ENCODE measurements at regions not wholly inside any gene's neighbourhood (a gene's known extent, or its start where the extent isn't known, plus 50 kb on each side); places are given as distances from the start of the nearest gene placed in this dataset.
"Not testable (repeated sequence)": the region's sequence is repeated elsewhere in the genome, so short reads cannot be mapped to it uniquely, and the experiment has no call there.

GRCh38 chr11:134740590-134741261 is 328.7 kb upstream of the B3GAT1 start:
- no peak for DNase-seq

- DNase-seq = no peak
These were observed 327.1 kb upstream of the B3GAT1 start for GRCh38 chr11:134739136-134739535.

DNA sequence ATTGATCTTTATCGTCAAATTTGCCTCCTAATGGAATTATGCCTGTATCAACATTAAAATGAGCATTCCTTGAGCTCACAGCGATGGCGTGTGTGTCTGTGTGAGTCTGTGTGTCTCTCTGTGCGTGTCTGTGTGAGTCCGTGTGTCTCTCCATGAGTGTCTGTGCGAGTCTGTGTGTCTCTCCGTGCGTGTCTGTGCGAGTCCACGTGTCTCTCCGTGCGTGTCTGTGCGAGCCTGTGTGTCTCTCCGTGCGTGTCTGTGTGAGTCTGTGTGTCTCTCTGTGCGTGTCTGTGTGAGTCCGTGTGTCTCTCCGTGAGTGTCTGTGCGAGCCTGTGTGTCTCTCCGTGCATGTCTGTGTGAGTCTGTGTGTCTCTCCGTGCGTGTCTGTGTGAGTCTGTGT is 326.5 kb upstream of the B3GAT1 start:
- DNase-seq = no peak

- no peak for DNase-seq
These were observed 325.8 kb upstream of the B3GAT1 start for GRCh38 chr11:134737563-134738510.

- no peak for DNase-seq
These were observed 324.4 kb upstream of the B3GAT1 start for GRCh38 chr11:134736251-134736947.

- DNase-seq = no peak
These were observed 322.9 kb upstream of the B3GAT1 start for GRCh38 chr11:134734894-134735293.

GRCh38 chr11:134734141-134734845 is 322.3 kb upstream of the B3GAT1 start:
- no peak for DNase-seq

DNA sequence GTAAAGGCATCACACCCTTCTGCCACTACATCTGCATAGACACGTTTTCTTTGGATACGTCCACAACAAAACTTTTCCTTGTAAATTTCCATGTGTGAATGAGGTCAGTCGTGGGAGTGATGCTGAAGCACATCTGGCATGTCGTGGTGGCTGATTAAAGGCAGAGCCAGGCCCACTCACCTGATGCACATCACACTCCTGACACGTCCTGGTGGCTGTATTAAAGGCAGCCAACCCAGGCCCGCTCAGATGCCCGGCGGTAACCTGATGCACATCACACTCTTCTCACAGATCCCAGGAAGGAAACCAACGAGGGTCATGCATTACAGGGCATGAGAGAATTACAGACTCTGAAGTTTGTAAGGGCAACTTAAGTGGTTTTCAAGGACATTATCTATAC is 321.6 kb upstream of the B3GAT1 start:
- no peak for DNase-seq

DNA sequence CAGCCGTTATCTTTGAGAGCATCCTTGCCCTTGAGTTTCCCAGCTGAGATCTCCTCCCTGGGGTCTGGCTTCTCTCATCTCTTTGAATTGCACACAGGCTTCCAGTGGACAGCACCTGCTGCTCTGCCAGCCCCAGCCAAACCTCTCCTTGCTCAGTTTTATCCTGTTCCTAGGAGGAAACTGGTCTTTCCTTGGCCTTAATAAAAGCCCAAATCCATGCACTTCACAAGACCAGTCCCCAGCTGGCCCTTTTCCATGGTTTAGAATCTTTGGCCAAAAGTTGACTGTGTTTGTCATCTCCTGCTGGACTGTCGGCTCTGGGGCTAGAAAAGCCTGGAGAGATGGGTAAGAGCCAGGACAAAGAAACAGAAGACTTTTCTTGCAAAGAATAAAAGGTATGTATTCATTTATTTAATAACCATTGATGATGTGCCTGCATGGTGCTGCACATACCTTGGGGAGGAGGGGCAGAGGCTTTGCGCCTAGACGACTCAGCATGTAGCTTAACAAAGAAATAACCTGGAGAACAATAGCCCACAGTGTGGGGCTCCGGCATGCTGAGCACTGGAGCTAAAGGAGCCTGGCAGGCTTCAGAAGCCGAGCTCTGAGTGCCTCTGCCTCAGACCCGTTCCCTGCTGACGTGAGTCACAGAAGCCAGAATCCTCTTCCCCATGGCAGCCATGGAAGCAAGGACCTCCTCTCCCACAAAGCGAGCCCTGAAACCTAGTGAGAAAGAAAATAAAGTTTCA is 319.3 kb upstream of the B3GAT1 start:
- no peak for DNase-seq

GRCh38 chr11:134730561-134731212 is 318.6 kb upstream of the B3GAT1 start:
- DNase-seq = no peak

DNA sequence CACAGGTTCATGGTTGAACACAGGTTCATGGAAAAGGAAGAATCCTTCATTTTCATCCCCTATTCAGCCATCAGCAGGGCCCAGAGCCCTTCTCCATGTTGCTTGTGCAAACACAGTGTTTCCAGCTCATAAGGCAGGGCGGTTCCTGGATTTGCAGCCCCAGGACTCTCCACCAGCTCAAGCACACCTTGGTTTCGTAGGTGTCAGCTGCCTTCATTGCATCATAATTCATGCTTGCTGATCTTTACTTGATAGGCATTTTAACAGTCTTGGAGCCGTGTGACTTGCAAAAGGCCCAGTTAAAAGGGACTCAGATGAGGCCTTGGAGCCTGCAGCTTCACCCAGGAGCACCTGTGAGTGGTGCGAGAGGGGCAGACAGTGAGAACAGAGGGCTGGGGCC is 318.1 kb upstream of the B3GAT1 start:
- DNase-seq = no peak

DNA sequence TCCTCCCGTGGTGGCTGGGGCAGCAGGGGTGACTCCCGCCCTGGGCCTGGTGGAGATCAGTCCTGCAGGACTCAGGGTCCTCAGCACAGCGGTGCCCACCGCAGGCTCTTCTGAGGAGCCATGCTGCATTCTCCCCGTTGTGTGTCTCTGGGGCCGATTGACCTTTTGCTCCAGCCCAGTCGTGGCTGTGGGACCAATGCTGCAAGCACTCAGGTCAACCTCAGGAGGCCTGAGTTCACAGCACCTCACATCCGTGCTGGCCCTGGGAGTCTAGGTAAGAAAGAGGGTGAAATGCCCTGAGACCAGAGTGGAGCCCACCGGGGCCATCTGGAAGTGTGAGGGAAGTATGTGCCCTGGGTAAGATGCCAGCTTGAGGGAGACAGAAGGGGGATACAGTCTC is 316.1 kb upstream of the B3GAT1 start:
- DNase-seq = no peak

DNA sequence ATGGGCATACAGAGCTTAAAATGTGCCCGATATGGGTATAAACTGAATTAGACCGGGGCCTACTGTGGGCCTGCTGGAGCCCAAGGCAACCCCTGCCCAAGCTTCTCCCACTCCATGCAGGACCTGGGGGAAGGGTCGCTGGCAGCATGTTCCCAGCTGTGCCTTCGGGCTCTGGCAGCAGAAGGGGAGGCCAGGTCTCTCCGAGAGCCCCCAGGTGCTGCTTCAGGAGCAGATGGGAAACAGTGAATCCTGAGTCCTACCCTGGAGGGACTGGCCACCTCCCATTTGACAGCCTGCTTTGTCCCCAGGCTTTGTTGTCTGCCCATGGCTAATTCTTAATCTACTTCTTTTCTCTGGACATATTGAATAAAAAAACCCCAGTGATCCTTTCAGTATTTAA is 315.6 kb upstream of the B3GAT1 start:
- no peak for DNase-seq

- no peak for DNase-seq
These were observed 315.2 kb upstream of the B3GAT1 start for GRCh38 chr11:134727204-134727603.

- no peak for DNase-seq
These were observed 313.9 kb upstream of the B3GAT1 start for GRCh38 chr11:134725716-134726639.

DNA sequence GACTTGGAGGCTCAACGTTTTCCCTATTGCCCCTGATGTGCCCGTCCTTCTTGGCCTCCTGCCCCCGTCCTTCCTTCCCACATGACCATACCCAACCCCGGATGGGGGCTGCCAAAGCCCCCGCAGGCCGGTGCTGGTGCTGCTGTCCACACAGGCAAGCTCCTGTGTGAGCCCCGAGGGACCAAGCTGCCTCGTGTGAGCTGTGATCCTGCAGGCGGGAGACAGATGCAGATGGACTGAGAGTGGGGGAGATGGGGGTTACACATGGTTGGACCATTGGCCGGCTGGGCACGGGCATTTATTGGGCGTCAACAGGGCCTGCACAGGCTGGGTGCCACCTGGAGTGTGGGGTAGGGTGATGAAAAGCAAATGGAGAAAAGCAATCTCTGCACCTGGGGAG is 313.2 kb upstream of the B3GAT1 start:
- DNase-seq = no peak

GRCh38 chr11:134724779-134725140 is 312.7 kb upstream of the B3GAT1 start:
- DNase-seq = no peak

- no peak for DNase-seq
These were observed 312.2 kb upstream of the B3GAT1 start for GRCh38 chr11:134724106-134724778.

- DNase-seq = not testable (repeated sequence)
These were observed 308.6 kb upstream of the B3GAT1 start for GRCh38 chr11:134720691-134721070.

All from stimulated activated CD4-positive, alpha-beta T cell treated with anti-CD3 and anti-CD28 coated beads, Interleukin-15, amount 100 ng/mL, for 24 hours (primary cell).